ENCODE measurements at regions not wholly inside any gene's neighbourhood (a gene's known extent, or its start where the extent isn't known, plus 50 kb on each side); places are given as distances from the start of the nearest gene placed in this dataset.

DNA sequence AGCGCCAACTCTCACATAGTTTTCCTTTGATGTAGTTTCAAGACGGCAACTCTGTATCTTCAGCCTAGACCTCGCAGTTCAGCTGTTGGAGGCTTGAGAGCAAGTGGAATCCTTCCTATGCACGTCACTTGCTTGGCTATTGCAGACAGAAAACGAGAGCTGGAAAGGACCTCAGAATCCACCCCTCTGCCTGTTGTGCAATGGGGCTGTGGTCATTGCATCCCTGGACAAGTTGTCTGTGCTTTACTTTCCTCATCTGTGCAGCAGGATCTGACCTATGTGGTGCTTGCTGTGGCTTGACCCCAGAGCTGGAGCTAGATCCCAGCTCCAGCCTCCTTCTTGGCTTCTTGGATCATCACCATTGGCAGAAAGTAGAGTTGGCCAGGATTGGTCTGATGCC is 50.0 kb upstream of the IGSF21 start:
- TF ChIP-seq POLR2AphosphoS5 (IDR thresholded peaks at IDR 0.05; ENCODE audit: low read depth, low read length), result no peak
- TF ChIP-seq, protein P1, sequence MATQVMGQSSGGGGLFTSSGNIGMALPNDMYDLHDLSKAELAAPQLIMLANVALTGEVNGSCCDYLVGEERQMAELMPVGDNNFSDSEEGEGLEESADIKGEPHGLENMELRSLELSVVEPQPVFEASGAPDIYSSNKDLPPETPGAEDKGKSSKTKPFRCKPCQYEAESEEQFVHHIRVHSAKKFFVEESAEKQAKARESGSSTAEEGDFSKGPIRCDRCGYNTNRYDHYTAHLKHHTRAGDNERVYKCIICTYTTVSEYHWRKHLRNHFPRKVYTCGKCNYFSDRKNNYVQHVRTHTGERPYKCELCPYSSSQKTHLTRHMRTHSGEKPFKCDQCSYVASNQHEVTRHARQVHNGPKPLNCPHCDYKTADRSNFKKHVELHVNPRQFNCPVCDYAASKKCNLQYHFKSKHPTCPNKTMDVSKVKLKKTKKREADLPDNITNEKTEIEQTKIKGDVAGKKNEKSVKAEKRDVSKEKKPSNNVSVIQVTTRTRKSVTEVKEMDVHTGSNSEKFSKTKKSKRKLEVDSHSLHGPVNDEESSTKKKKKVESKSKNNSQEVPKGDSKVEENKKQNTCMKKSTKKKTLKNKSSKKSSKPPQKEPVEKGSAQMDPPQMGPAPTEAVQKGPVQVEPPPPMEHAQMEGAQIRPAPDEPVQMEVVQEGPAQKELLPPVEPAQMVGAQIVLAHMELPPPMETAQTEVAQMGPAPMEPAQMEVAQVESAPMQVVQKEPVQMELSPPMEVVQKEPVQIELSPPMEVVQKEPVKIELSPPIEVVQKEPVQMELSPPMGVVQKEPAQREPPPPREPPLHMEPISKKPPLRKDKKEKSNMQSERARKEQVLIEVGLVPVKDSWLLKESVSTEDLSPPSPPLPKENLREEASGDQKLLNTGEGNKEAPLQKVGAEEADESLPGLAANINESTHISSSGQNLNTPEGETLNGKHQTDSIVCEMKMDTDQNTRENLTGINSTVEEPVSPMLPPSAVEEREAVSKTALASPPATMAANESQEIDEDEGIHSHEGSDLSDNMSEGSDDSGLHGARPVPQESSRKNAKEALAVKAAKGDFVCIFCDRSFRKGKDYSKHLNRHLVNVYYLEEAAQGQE (IDR thresholded peaks at IDR 0.05; ENCODE audit: insufficient read depth in 1 of 2, low read depth in 2 of 2, low read length in 2 of 2), result no peak
- no peak for TF ChIP-seq SIN3A (IDR thresholded peaks at IDR 0.05; ENCODE audit: borderline replicate concordance, insufficient read depth, low read length)
- TF ChIP-seq TAF1 (IDR thresholded peaks at IDR 0.05; ENCODE audit: borderline replicate concordance, insufficient read depth, low read length), result no peak
- no peak for TF ChIP-seq FOXP2 (optimal IDR thresholded peaks at IDR 0.05; ENCODE audit: borderline replicate concordance, extremely low read depth, extremely low read length, insufficient read depth)
